ENCODE measurements at regions not wholly inside any gene's neighbourhood (a gene's known extent, or its start where the extent isn't known, plus 50 kb on each side); places are given as distances from the start of the nearest gene placed in this dataset.

DNA sequence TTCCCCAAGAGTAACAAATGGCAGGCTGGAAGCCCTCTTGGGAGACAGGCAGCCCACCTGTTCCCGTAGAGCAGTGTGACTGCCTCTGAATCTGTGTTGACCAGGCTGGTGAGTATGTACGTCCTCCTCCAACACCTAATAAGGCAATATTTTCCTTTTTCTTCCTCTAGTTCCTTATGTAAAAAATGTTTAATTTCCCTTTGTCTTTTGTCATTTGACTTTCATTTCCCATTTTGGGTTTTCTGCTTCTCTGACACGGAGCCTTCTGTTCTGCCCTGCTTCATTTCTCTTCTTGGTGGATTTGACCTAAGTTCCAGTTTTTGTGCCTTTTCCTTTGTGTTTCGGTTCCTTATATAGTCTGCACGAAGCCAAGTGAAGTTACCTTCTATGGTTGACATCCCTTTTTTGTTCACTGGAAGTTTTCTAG is 65.8 kb upstream of the ATF3 start:
- Mint-ChIP-seq H3K4me3 (no peak overlapping the region), H3K27me3 (ENCODE audit: low read depth) (no peaks in the 10 kb centered on the region), H3K4me1 (peaks cover 6% of the 10 kb centered on the region), H3K27ac (no peak overlapping the region), H3K9me3 (no peaks in the 10 kb centered on the region), H3K36me3 (no peaks in the 10 kb centered on the region)
- TF ChIP-seq, protein P1, sequence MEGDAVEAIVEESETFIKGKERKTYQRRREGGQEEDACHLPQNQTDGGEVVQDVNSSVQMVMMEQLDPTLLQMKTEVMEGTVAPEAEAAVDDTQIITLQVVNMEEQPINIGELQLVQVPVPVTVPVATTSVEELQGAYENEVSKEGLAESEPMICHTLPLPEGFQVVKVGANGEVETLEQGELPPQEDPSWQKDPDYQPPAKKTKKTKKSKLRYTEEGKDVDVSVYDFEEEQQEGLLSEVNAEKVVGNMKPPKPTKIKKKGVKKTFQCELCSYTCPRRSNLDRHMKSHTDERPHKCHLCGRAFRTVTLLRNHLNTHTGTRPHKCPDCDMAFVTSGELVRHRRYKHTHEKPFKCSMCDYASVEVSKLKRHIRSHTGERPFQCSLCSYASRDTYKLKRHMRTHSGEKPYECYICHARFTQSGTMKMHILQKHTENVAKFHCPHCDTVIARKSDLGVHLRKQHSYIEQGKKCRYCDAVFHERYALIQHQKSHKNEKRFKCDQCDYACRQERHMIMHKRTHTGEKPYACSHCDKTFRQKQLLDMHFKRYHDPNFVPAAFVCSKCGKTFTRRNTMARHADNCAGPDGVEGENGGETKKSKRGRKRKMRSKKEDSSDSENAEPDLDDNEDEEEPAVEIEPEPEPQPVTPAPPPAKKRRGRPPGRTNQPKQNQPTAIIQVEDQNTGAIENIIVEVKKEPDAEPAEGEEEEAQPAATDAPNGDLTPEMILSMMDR (IDR thresholded peaks at IDR 0.05; ENCODE audit: unreplicated experiment): no peak
- DNase-seq (ENCODE audit: low spot score in 2 of 2, unreplicated experiment in 2 of 2): no peak

DNA sequence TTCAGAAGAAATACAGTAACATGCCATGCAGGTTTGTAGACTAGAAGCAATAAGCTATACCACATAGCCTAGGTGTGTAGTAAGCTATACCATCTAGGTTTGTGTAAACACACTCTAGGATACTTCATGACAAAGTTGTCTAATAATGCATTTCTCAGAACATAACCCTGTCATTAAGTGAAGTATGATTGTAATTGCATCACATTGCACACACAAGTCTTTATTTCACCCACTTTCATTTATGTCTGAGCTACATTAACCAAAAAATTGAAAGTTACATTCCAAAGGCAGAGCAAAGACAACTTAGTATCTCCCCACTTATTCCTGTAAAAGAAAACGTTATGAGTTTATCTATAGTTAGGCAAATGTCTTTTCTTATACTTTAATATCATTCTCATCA is 64.5 kb upstream of the ATF3 start:
- Mint-ChIP-seq H3K4me3 (no peak overlapping the region), H3K4me1 (peaks cover 6% of the 10 kb centered on the region), H3K27me3 (ENCODE audit: low read depth) (no peaks in the 10 kb centered on the region), H3K9me3 (no peaks in the 10 kb centered on the region), H3K27ac (no peak overlapping the region), H3K36me3 (no peaks in the 10 kb centered on the region)
- DNase-seq (ENCODE audit: low spot score in 2 of 2, unreplicated experiment in 2 of 2): no peak
- TF ChIP-seq, protein P1 (IDR thresholded peaks at IDR 0.05; ENCODE audit: unreplicated experiment): no peak

DNA sequence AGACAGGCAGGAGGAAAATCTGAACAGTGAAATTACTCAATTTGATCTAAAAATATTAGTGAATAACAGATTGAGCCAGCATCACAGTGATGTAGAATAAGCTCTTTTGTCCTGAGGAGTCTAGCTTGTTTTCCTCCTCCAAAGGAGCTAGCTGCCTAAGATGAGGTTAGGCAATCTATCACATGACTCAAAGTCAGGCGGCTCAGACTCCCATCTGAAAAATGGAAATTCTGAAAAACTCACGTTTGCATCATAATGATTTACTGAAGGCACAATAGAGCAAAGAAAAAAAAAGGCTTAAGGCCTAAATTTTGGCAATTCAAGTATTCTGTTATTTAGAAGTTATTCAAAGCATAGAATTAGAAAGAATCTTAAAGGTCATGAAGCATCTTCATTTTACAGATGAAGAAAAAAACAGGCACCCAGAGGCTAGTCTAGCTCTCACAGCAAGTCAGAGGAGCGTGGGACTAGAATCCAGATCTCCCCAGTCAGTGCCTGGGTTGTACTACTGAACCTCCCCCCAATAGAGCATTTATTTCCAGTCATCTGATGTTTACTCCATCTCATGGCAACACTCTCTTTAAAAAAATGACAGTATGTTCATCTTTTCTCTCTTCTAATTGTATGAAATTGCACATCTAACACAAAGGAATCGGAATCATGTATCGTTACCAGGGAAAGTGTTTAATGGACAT is 62.5 kb upstream of the ATF3 start:
- Mint-ChIP-seq H3K27ac (no peak overlapping the region), H3K36me3 (no peaks in the 10 kb centered on the region), H3K4me3 (no peak overlapping the region), H3K4me1 (peaks cover 6% of the 10 kb centered on the region), H3K9me3 (no peaks in the 10 kb centered on the region), H3K27me3 (ENCODE audit: low read depth) (no peaks in the 10 kb centered on the region)
- TF ChIP-seq, protein P1 (IDR thresholded peaks at IDR 0.05; ENCODE audit: unreplicated experiment): no peak
- no peak for DNase-seq (ENCODE audit: low spot score in 2 of 2, unreplicated experiment in 2 of 2)

DNA sequence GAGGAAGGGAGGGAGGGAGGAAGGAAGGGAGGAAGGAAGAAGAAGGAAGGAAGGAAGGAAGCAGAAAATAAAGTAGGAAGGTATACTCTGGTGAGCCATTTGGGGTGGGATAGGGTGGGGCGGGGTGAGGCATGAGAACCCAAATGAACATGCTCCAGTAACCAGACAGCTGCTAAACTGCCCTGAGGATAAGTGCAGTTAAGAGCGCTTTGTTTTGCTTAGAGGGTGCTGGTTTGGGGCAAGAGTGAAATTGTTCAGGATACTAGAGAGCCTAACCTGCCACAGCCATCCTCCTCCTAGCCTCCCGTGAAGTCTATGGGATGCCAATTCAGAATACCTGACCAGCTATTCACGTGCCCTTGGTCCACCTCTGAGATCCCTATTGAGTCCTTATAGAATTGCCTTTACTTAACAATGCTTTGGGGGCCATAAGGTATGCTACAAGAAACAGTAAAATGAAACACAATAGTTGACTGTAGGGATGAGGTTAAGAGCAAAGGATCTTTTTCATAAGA is 59.0 kb upstream of the ATF3 start:
- Mint-ChIP-seq H3K4me3 (no peak overlapping the region), H3K4me1 (peaks cover 4% of the 10 kb centered on the region), H3K27me3 (ENCODE audit: low read depth) (no peaks in the 10 kb centered on the region), H3K27ac (no peak overlapping the region), H3K9me3 (no peaks in the 10 kb centered on the region), H3K36me3 (no peaks in the 10 kb centered on the region)
- no peak for DNase-seq (ENCODE audit: low spot score in 2 of 2, unreplicated experiment in 2 of 2)
- TF ChIP-seq, protein P1 (IDR thresholded peaks at IDR 0.05; ENCODE audit: unreplicated experiment): no peak

DNA sequence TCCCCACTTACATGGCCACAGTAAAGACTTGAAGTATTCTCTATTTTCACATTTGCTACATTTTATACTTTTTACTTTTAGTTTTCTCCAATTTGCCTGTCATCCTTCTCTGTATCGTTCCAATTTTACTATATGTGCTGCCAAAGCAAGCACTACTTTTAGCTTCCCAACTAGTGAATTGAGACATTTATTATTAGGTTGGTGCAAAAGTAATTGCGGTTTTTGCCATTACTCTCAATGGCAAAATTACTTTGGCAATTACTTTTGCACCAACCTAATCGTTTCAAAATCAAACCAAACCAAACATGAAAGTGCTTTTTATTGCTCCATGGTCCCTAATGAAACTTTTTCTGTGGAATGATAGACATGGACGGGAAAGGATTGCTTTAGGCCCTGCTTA is 56.6 kb upstream of the ATF3 start:
- no peaks in the 10 kb centered on the region for H3K27me3 Mint-ChIP-seq (ENCODE audit: low read depth)
- DNase-seq (ENCODE audit: low spot score in 2 of 2, unreplicated experiment in 2 of 2): no peak
- no peak overlapping the region for H3K27ac Mint-ChIP-seq
- no peaks in the 10 kb centered on the region for H3K4me1 Mint-ChIP-seq
- peaks cover 2% of the 10 kb centered on the region for H3K36me3 Mint-ChIP-seq
- TF ChIP-seq, protein P1 (IDR thresholded peaks at IDR 0.05; ENCODE audit: unreplicated experiment): no peak
- H3K4me3 Mint-ChIP-seq: no peak overlapping the region
- peaks cover 5% of the 10 kb centered on the region for H3K9me3 Mint-ChIP-seq
